OCI-LY7 (cell line): ENCODE measurements at regions not wholly inside any gene's neighbourhood (a gene's known extent, or its start where the extent isn't known, plus 50 kb on each side); places are given as distances from the start of the nearest gene placed in this dataset.
"Not testable (repeated sequence)": the region's sequence is repeated elsewhere in the genome, so short reads cannot be mapped to it uniquely, and the experiment has no call there.

Experiments used
- EZH2phosphoT487 ChIP-seq: fragments of 200-600 bp; sonication (generic); IDR thresholded peaks from 2 replicates; pipeline ENCODE4 v1.6.1; 2018; ENCODE audit warnings: low read depth, borderline replicate concordance, mild to moderate bottlenecking, mixed run types, antibody characterized with exemption, low read length, moderate library complexity, mixed read lengths
- TF ChIP-seq, protein P1 (sequence below): fragments of 200-600 bp; sonication (generic); conservative IDR thresholded peaks from 2 replicates; pipeline ENCODE4 v1.5.1; 2014; ENCODE audit warnings: mild to moderate bottlenecking, antibody characterized with exemption, low read length, moderate library complexity, mixed read lengths

GRCh38 chr2:196526981-196527725 is 112.4 kb upstream of the CCDC150 start:
- TF ChIP-seq, protein P1, sequence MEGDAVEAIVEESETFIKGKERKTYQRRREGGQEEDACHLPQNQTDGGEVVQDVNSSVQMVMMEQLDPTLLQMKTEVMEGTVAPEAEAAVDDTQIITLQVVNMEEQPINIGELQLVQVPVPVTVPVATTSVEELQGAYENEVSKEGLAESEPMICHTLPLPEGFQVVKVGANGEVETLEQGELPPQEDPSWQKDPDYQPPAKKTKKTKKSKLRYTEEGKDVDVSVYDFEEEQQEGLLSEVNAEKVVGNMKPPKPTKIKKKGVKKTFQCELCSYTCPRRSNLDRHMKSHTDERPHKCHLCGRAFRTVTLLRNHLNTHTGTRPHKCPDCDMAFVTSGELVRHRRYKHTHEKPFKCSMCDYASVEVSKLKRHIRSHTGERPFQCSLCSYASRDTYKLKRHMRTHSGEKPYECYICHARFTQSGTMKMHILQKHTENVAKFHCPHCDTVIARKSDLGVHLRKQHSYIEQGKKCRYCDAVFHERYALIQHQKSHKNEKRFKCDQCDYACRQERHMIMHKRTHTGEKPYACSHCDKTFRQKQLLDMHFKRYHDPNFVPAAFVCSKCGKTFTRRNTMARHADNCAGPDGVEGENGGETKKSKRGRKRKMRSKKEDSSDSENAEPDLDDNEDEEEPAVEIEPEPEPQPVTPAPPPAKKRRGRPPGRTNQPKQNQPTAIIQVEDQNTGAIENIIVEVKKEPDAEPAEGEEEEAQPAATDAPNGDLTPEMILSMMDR: not testable (repeated sequence)
- TF ChIP-seq EZH2phosphoT487: not testable (repeated sequence)
